RWPE2 (cell line): ENCODE measurements at regions not wholly inside any gene's neighbourhood (a gene's known extent, or its start where the extent isn't known, plus 50 kb on each side); places are given as distances from the start of the nearest gene placed in this dataset.
"Not testable (repeated sequence)": the region's sequence is repeated elsewhere in the genome, so short reads cannot be mapped to it uniquely, and the experiment has no call there.

Experiments used
- ATAC-seq: fragments of 200-7000 bp; cut with Tn5 transposase; 3 replicates; pipeline ENCODE4 v1.9.1; 2021; ENCODE audit warnings: low read depth
- DNase-seq: peaks from one replicate; pipeline ENCODE4 v3.0.0-alpha.2; 2020; ENCODE audit warnings: low spot score
- H3K27ac ChIP-seq: fragments of 450-650 bp; 2 replicates; pipeline ENCODE4 v1.5.1; 2017; ENCODE audit warnings: mild to moderate bottlenecking; ENCODE audit not compliant: poor library complexity, severe bottlenecking
- H3K27me3 ChIP-seq: fragments of 250-450 bp; sonication (Bioruptor Pico); 2 replicates; pipeline ENCODE4 v1.5.1; 2021; ENCODE audit warnings: mild to moderate bottlenecking, moderate library complexity; ENCODE audit not compliant: insufficient read depth, poor library complexity, severe bottlenecking
- H3K36me3 ChIP-seq: fragments of 250-450 bp; sonication (Bioruptor Pico); 2 replicates; pipeline ENCODE4 v1.5.1; 2020; ENCODE audit warnings: low read depth, mild to moderate bottlenecking, moderate library complexity
- H3K4me1 ChIP-seq: fragments of 250-450 bp; sonication (Bioruptor Pico); 2 replicates; pipeline ENCODE4 v1.5.1; 2021; ENCODE audit warnings: mild to moderate bottlenecking, moderate library complexity; ENCODE audit not compliant: insufficient read depth, poor library complexity, severe bottlenecking
- H3K4me3 ChIP-seq: fragments of 250-450 bp; sonication (Bioruptor Pico); 2 replicates; pipeline ENCODE4 v1.5.1; 2021; ENCODE audit warnings: mild to moderate bottlenecking, moderate library complexity; ENCODE audit not compliant: severe bottlenecking
- H3K9me3 ChIP-seq: fragments of 250-450 bp; sonication (Bioruptor Pico); 2 replicates; pipeline ENCODE4 v1.5.1; 2021; ENCODE audit warnings: mild to moderate bottlenecking, moderate library complexity; ENCODE audit not compliant: severe bottlenecking
- CTCF ChIP-seq: fragments of 450-650 bp; IDR thresholded peaks from one replicate; pipeline ENCODE4 v1.5.1; 2017; ENCODE audit warnings: mild to moderate bottlenecking, moderate library complexity; ENCODE audit not compliant: poor library complexity, severe bottlenecking

- no peaks in the 10 kb centered on the region for H3K4me1 ChIP-seq
- DNase-seq (no peak), ATAC-seq (no peak)
- no peak for TF ChIP-seq CTCF
- no peak overlapping the region for H3K27ac ChIP-seq
- no peaks in the 10 kb centered on the region for H3K27me3 ChIP-seq
- H3K36me3 ChIP-seq, result no peaks in the 10 kb centered on the region
- no peak overlapping the region for H3K4me3 ChIP-seq
- no peaks in the 10 kb centered on the region for H3K9me3 ChIP-seq
Measured at GRCh38 chr11:15685306-15685705, 570.6 kb downstream of the INSC start.

GRCh38 chr11:15686259-15686658 is 571.5 kb downstream of the INSC start:
- DNase-seq, H3K36me3 ChIP-seq, H3K27me3 ChIP-seq, H3K27ac ChIP-seq, H3K9me3 ChIP-seq, H3K4me3 ChIP-seq, H3K4me1 ChIP-seq, ATAC-seq: not testable (repeated sequence)

- H3K4me1 ChIP-seq, result no peaks in the 10 kb centered on the region
- H3K27me3 ChIP-seq, result no peaks in the 10 kb centered on the region
- H3K36me3 ChIP-seq, result no peaks in the 10 kb centered on the region
- H3K4me3 ChIP-seq, result no peak overlapping the region
- H3K9me3 ChIP-seq, result no peaks in the 10 kb centered on the region
- no peak overlapping the region for H3K27ac ChIP-seq
- TF ChIP-seq CTCF, result no peak
- DNase-seq, result no peak
- no peak for ATAC-seq
Measured at GRCh38 chr11:15687342-15687741, 572.6 kb downstream of the INSC start.

GRCh38 chr11:15688351-15688792 is 573.6 kb downstream of the INSC start:
- Histone ChIP-seq H3K4me3 (no peak overlapping the region), H3K36me3 (no peaks in the 10 kb centered on the region), H3K27ac (no peak overlapping the region), H3K27me3 (no peaks in the 10 kb centered on the region), H3K4me1 (no peaks in the 10 kb centered on the region), H3K9me3 (no peaks in the 10 kb centered on the region)
- no peak for ATAC-seq
- no peak for TF ChIP-seq CTCF
- DNase-seq, result no peak

GRCh38 chr11:15690320-15690719 is 575.6 kb downstream of the INSC start:
- no peak for TF ChIP-seq CTCF
- Histone ChIP-seq H3K4me1 (no peaks in the 10 kb centered on the region), H3K4me3 (no peak overlapping the region), H3K27ac (no peak overlapping the region), H3K27me3 (no peaks in the 10 kb centered on the region), H3K36me3 (no peaks in the 10 kb centered on the region), H3K9me3 (no peaks in the 10 kb centered on the region)
- DNase-seq (no peak), ATAC-seq (no peak)
